SH-SY5Y (cell line): ENCODE measurements at regions not wholly inside any gene's neighbourhood (a gene's known extent, or its start where the extent isn't known, plus 50 kb on each side); places are given as distances from the start of the nearest gene placed in this dataset.

Experiments used
- GATA2 ChIP-seq: IDR thresholded peaks from 2 replicates; pipeline ENCODE4 v1.6.1; 2011; ENCODE audit warnings: mild to moderate bottlenecking, low read depth, low read length
- GATA3 ChIP-seq: IDR thresholded peaks from 2 replicates; pipeline ENCODE4 v1.6.1; 2011; ENCODE audit warnings: low read depth, mild to moderate bottlenecking, low read length, moderate library complexity

DNA sequence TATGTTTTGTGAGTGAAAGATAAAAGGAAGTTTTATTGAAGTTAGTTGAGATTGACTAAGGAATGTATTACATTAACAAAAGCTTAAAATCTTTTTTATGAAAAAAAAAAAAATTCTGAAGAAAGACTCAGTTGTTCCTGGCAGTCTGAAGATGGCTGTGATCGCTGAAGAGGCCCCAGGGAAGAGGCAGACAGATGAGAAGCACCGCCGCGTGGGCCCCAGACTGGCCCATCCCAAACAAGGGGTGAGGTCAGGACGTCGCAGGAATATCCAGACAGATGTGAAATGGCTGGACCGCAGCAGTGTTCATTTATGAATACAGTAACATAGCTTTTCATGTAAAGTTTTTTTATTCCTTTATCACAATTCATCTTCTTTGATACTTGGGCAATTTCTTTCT, 194.2 kb downstream of the TBXT start:
- no peak for TF ChIP-seq GATA3
- TF ChIP-seq GATA2: no peak
